Neural crest cell (in vitro differentiated cells): ENCODE measurements at regions not wholly inside any gene's neighbourhood (a gene's known extent, or its start where the extent isn't known, plus 50 kb on each side); places are given as distances from the start of the nearest gene placed in this dataset.

Source experiments
- DNase-seq: peaks from one replicate; pipeline ENCODE4 v3.0.0; 2021; ENCODE audit warnings: low read depth, mixed read lengths, low spot score
- H3K27ac Mint-ChIP-seq: one replicate; pipeline ENCODE4 v1.8.0; 2021; ENCODE audit warnings: mild to moderate bottlenecking, mixed read lengths; ENCODE audit not compliant: unreplicated experiment
- H3K27me3 Mint-ChIP-seq: 2 replicates; pipeline ENCODE4 v1.8.0; 2021; ENCODE audit warnings: low read depth, mild to moderate bottlenecking, mixed read lengths
- H3K36me3 Mint-ChIP-seq: 2 replicates; pipeline ENCODE4 v1.8.0; 2021; ENCODE audit warnings: low read depth, mild to moderate bottlenecking, mixed read lengths
- H3K4me1 Mint-ChIP-seq: 2 replicates; pipeline ENCODE4 v1.8.0; 2021; ENCODE audit warnings: mixed read lengths
- H3K4me3 Mint-ChIP-seq: one replicate; pipeline ENCODE4 v1.8.0; 2021; ENCODE audit warnings: mild to moderate bottlenecking, mixed read lengths
- H3K9me3 Mint-ChIP-seq: 2 replicates; pipeline ENCODE4 v1.8.0; 2021; ENCODE audit warnings: mixed read lengths
- TF ChIP-seq, protein P1 (sequence below): fragments of 200-600 bp; sonication (generic); conservative IDR thresholded peaks from 2 replicates; pipeline ENCODE4 v1.5.0; 2021; ENCODE audit warnings: antibody characterized with exemption, mild to moderate bottlenecking

DNA sequence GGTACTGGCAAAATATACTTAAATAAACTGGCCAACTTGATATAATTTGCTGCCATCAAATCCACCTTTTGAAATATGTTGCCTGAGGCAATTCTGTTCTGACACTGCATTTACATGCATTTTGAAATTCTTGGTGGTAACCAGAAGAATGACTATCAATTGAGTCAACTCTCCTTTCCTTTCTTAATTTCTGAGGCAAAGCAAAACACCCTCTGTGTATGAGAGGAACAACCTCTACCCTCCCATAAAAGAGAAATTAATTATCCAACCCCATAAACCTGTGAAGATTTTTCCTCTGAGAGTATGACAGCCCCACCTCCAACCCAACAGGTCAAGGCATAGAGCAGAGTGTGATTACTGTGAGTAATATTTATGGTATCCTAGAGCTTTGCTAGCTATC is 286.8 kb downstream of the NR2F1-AS1 start:
- TF ChIP-seq, protein P1, sequence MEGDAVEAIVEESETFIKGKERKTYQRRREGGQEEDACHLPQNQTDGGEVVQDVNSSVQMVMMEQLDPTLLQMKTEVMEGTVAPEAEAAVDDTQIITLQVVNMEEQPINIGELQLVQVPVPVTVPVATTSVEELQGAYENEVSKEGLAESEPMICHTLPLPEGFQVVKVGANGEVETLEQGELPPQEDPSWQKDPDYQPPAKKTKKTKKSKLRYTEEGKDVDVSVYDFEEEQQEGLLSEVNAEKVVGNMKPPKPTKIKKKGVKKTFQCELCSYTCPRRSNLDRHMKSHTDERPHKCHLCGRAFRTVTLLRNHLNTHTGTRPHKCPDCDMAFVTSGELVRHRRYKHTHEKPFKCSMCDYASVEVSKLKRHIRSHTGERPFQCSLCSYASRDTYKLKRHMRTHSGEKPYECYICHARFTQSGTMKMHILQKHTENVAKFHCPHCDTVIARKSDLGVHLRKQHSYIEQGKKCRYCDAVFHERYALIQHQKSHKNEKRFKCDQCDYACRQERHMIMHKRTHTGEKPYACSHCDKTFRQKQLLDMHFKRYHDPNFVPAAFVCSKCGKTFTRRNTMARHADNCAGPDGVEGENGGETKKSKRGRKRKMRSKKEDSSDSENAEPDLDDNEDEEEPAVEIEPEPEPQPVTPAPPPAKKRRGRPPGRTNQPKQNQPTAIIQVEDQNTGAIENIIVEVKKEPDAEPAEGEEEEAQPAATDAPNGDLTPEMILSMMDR, result no peak
- peaks cover 49% of the 10 kb centered on the region for H3K4me1 Mint-ChIP-seq
- H3K9me3 Mint-ChIP-seq, result no peaks in the 10 kb centered on the region
- no peak for DNase-seq
- no peak overlapping the region for H3K27ac Mint-ChIP-seq
- H3K27me3 Mint-ChIP-seq, result no peaks in the 10 kb centered on the region
- H3K4me3 Mint-ChIP-seq, result no peak overlapping the region
- H3K36me3 Mint-ChIP-seq, result peaks cover 3% of the 10 kb centered on the region

DNA sequence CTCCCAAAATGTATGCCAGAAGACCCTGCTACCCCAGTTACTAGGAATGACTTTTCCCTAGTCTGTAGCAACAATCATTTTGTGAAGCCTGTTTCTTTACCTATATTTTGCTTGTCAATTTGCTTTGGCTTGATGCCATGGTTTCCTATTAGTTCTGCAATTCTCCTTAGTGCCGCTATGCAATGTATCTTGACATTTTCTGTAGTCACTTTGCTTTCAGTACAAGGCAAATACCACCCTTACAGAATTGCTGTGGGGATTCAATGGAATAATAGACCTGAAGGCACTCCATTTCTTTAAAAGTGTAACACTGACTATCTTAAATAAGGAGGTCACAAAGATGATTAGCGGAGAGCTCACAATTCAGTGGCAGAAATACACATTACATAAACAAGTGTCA is 291.1 kb downstream of the NR2F1-AS1 start:
- Mint-ChIP-seq H3K9me3 (peaks cover 13% of the 10 kb centered on the region), H3K27ac (no peak overlapping the region), H3K27me3 (no peaks in the 10 kb centered on the region), H3K36me3 (peaks cover 21% of the 10 kb centered on the region), H3K4me3 (no peak overlapping the region), H3K4me1 (peaks cover 24% of the 10 kb centered on the region)
- TF ChIP-seq, protein P1, result no peak
- no peak for DNase-seq

DNA sequence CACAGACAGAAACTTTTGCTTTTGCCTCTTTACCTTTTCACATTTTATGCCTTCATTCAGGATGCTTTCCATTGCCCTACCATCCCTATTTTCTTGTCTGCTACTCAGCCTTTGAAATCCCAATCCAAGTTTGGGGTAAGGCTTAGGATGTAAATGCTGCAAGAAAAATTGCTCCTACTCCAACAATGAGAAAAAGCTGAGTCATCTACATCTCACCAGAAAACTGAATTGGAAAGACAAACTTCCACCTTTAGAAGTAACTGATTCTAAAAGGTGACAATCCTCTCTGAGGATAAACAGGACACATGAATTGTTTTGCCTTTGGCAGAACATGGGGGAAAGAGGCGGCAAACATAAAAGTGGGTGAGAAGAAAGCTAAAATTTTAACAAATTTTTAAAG is 295.6 kb downstream of the NR2F1-AS1 start:
- Mint-ChIP-seq H3K4me1 (peaks cover 26% of the 10 kb centered on the region), H3K9me3 (peaks cover 13% of the 10 kb centered on the region), H3K27ac (no peak overlapping the region), H3K36me3 (peaks cover 21% of the 10 kb centered on the region), H3K27me3 (no peaks in the 10 kb centered on the region), H3K4me3 (no peak overlapping the region)
- DNase-seq, result no peak
- TF ChIP-seq, protein P1, result no peak

DNA sequence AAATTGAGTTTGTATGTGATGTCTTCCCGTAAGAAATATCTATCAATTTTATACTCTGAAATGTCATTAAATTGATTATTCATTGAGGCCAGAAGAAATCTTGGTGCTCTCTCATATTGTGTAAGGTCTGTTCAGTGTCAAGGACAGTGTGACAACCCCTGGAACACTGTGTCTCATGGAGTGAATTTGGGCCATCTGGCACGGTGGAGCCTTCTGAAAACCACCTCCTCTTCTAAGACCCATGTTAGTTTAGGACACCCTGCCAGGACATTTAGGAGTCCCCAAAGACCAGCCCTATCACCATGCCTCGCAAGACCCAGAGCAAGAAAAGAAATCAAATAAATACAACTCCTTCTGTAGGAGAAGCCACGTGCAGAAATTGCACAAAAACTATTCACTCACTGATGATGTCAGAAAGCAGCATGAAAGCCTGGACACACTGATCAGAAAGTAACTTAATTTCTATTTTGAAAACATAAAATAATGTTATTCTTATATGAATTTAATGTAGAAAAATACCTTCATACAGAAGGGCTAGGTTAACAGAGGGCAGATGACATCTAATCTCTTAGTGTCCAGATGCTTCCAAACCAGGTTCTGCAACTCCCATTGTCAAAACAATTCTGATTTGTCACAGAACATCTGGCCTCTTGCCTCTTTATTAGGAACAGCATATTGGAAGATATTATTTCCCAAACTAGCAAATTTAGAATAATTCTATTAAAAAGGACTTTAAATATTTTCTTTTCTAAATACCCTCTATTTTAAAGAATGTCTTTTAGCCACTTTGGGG is 298.8 kb downstream of the NR2F1-AS1 start:
- Mint-ChIP-seq H3K9me3 (peaks cover 9% of the 10 kb centered on the region), H3K27ac (peak overlapping the region; percentile 17), H3K4me1 (peaks cover 38% of the 10 kb centered on the region), H3K27me3 (no peaks in the 10 kb centered on the region), H3K4me3 (no peak overlapping the region), H3K36me3 (peaks cover 11% of the 10 kb centered on the region)
- TF ChIP-seq, protein P1, result no peak
- no peak for DNase-seq

DNA sequence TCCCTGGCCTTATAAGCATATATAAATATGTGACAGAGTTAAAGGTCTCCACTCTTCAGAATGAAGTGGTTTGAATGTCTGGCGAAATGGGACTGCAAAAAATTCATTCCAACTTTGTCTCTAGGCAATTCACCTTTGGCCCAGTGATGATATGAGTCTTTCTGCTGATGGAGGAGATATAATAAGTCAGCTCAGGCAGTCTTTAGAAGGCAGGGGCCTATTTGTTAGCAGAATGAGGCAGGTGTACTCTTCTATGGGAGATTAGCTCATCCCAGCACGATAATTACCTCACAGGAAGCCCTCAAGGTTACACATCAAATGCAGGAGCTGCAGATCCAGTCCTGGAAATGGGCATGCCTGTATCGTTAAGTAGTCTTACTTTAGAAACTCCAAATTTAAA is 300.5 kb downstream of the NR2F1-AS1 start:
- Mint-ChIP-seq H3K27me3 (no peaks in the 10 kb centered on the region), H3K36me3 (peaks cover 1% of the 10 kb centered on the region), H3K9me3 (no peaks in the 10 kb centered on the region), H3K4me1 (peaks cover 37% of the 10 kb centered on the region), H3K4me3 (no peak overlapping the region), H3K27ac (no peak overlapping the region)
- TF ChIP-seq, protein P1, result no peak
- no peak for DNase-seq
